RPMI7951 (cell line): ENCODE measurements at regions not wholly inside any gene's neighbourhood (a gene's known extent, or its start where the extent isn't known, plus 50 kb on each side); places are given as distances from the start of the nearest gene placed in this dataset.
"Not testable (repeated sequence)": the region's sequence is repeated elsewhere in the genome, so short reads cannot be mapped to it uniquely, and the experiment has no call there.

Experiments
- DNase-seq: peaks from one replicate; pipeline ENCODE4 v3.0.0-alpha.2; 2012; ENCODE audit warnings: low read depth

GRCh38 chr12:131413471-131413870 lies 297.4 kb upstream of the SFSWAP start:
- DNase-seq, result no peak

- DNase-seq, result not testable (repeated sequence)
Observed at GRCh38 chr12:131414155-131414922, 296.6 kb upstream of the SFSWAP start.

GRCh38 chr12:131415781-131416180 lies 295.1 kb upstream of the SFSWAP start:
- DNase-seq, result no peak

GRCh38 chr12:131418121-131418520 lies 292.8 kb upstream of the SFSWAP start:
- DNase-seq, result no peak

GRCh38 chr12:131418884-131419283 lies 292.0 kb upstream of the SFSWAP start:
- no peak for DNase-seq

- no peak for DNase-seq
Observed at GRCh38 chr12:131420867-131421447, 289.9 kb upstream of the SFSWAP start.

GRCh38 chr12:131421509-131422186 lies 289.2 kb upstream of the SFSWAP start:
- DNase-seq, result no peak

GRCh38 chr12:131422187-131422520 lies 288.7 kb upstream of the SFSWAP start:
- DNase-seq, result no peak

- no peak for DNase-seq
Observed at GRCh38 chr12:131422744-131423143, 288.1 kb upstream of the SFSWAP start.

GRCh38 chr12:131424270-131424669 lies 286.6 kb upstream of the SFSWAP start:
- no peak for DNase-seq

GRCh38 chr12:131425112-131426075 lies 285.5 kb upstream of the SFSWAP start:
- DNase-seq, result no peak

GRCh38 chr12:131428091-131428685 lies 282.7 kb upstream of the SFSWAP start:
- DNase-seq, result no peak

- DNase-seq, result not testable (repeated sequence)
Observed at GRCh38 chr12:131429221-131429620, 281.7 kb upstream of the SFSWAP start.

GRCh38 chr12:131429697-131430096 lies 281.2 kb upstream of the SFSWAP start:
- DNase-seq, result not testable (repeated sequence)

- DNase-seq, result no peak
Observed at GRCh38 chr12:131430158-131430742, 280.6 kb upstream of the SFSWAP start.

GRCh38 chr12:131431126-131431655 lies 279.7 kb upstream of the SFSWAP start:
- not testable (repeated sequence) for DNase-seq

- no peak for DNase-seq
Observed at GRCh38 chr12:131432532-131433260, 278.2 kb upstream of the SFSWAP start.

GRCh38 chr12:131434208-131435125 lies 276.4 kb upstream of the SFSWAP start:
- no peak for DNase-seq
